ENCODE measurements at regions not wholly inside any gene's neighbourhood (a gene's known extent, or its start where the extent isn't known, plus 50 kb on each side); places are given as distances from the start of the nearest gene placed in this dataset.

DNA sequence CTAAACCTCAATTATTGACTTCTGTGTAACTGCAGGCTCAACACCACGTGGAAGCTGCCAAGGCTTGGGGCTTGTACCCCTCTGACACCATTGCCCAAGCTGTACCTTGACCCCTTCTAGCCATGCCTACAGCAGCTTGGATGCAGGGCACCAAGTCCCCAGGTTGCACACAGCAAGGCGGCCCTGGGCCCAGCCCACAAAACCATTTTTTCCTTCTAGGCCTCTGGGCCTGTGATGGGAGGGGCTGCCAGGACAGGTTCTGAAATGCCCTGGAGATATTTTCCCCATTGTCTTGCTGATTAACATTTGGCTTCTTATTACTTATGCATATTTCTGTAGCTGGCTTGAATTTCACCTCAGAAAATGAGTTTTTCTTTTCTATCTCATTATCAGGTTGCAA, 610.0 kb upstream of the LRRN3 start:
- DNase-seq: no peak
- H3K9me3 ChIP-seq (ENCODE audit: control insufficient read depth in 2 of 3, insufficient read depth in 1 of 3, low read length in 3 of 3): peaks cover 0 to 7% (median 0%) of the 10 kb centered on the region in 3 donors
- intact Hi-C loops (cut with DNase I): no loop called here
- H3K4me3 ChIP-seq (ENCODE audit: low read length in 3 of 3): no peak overlapping the region
- no peaks in the 10 kb centered on the region for H3K27me3 ChIP-seq (ENCODE audit: control insufficient read depth, insufficient read depth, low read length)
- TF ChIP-seq, protein P1, sequence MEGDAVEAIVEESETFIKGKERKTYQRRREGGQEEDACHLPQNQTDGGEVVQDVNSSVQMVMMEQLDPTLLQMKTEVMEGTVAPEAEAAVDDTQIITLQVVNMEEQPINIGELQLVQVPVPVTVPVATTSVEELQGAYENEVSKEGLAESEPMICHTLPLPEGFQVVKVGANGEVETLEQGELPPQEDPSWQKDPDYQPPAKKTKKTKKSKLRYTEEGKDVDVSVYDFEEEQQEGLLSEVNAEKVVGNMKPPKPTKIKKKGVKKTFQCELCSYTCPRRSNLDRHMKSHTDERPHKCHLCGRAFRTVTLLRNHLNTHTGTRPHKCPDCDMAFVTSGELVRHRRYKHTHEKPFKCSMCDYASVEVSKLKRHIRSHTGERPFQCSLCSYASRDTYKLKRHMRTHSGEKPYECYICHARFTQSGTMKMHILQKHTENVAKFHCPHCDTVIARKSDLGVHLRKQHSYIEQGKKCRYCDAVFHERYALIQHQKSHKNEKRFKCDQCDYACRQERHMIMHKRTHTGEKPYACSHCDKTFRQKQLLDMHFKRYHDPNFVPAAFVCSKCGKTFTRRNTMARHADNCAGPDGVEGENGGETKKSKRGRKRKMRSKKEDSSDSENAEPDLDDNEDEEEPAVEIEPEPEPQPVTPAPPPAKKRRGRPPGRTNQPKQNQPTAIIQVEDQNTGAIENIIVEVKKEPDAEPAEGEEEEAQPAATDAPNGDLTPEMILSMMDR (IDR thresholded peaks at IDR 0.05; ENCODE audit: borderline replicate concordance, extremely low read depth, insufficient read depth): no peak
- no peaks in the 10 kb centered on the region for H3K36me3 ChIP-seq (ENCODE audit: control insufficient read depth in 2 of 3, insufficient read depth in 3 of 3, low read length in 3 of 3)
- H3K27ac ChIP-seq (ENCODE audit: low read depth in 2 of 2, low read length in 2 of 2): no peak overlapping the region
- H3K4me1 ChIP-seq (ENCODE audit: control insufficient read depth in 2 of 3, insufficient read depth in 2 of 3, low read depth in 1 of 3, low read length in 3 of 3): no peaks in the 10 kb centered on the region
- H3K9ac ChIP-seq (ENCODE audit: low read length in 3 of 3): no peak overlapping the region
- FAIRE-seq: no peak

DNA sequence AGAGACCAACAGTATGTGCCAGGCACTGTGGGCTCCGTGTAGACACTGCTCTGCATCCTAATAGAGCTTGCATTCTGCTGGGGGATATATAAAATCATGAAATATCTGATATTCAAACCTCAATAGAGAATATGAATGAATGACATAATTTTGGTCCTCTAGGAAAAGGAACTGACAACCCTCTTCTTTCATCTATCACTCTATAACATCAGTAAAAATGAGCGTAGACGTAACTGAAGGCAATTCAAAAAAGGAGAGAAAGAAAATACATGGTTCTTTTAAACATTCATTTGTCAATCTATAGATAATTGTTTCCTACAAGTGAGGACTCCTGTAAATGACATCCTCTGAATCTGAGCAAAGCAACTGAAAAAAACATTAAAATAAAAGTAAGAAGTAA, 607.4 kb upstream of the LRRN3 start:
- intact Hi-C loops (cut with DNase I): no loop called here
- H3K4me3 ChIP-seq (ENCODE audit: low read length in 3 of 3): no peak overlapping the region
- H3K27me3 ChIP-seq (ENCODE audit: control insufficient read depth, insufficient read depth, low read length): no peaks in the 10 kb centered on the region
- no peak overlapping the region for H3K9ac ChIP-seq (ENCODE audit: low read length in 3 of 3)
- H3K4me1 ChIP-seq (ENCODE audit: control insufficient read depth in 2 of 3, insufficient read depth in 2 of 3, low read depth in 1 of 3, low read length in 3 of 3): no peaks in the 10 kb centered on the region
- peaks cover 0 to 7% (median 0%) of the 10 kb centered on the region in 3 donors for H3K9me3 ChIP-seq (ENCODE audit: control insufficient read depth in 2 of 3, insufficient read depth in 1 of 3, low read length in 3 of 3)
- no peak overlapping the region for H3K27ac ChIP-seq (ENCODE audit: low read depth in 2 of 2, low read length in 2 of 2)
- no peaks in the 10 kb centered on the region for H3K36me3 ChIP-seq (ENCODE audit: control insufficient read depth in 2 of 3, insufficient read depth in 3 of 3, low read length in 3 of 3)
- TF ChIP-seq, protein P1 (IDR thresholded peaks at IDR 0.05; ENCODE audit: borderline replicate concordance, extremely low read depth, insufficient read depth): no peak
- no peak for DNase-seq
- no peak for FAIRE-seq

DNA sequence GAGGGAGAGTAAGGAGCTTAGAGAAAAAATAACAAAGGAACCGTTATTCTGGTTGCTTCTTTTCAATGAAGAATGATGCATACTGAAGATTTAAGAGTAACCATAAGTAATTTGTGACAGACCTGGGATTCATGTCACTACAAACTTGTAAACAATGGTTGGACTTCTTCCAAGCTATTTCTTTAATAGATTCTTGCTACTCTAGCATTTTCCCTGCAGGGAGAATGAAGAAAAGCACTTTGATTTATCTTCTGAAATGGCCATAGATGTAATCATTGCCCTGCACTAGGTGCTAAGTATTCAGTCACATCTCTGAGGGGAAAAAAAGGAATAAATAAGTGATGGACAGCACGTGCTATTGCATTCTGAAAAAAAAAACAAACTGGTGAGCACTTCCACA, 606.6 kb upstream of the LRRN3 start:
- no peak for FAIRE-seq

More for the DNA sequence above, 606.6 kb upstream of the LRRN3 start:
- Histone ChIP-seq H3K27me3 (ENCODE audit: control insufficient read depth, insufficient read depth, low read length) (no peaks in the 10 kb centered on the region), H3K36me3 (ENCODE audit: control insufficient read depth in 2 of 3, insufficient read depth in 3 of 3, low read length in 3 of 3) (no peaks in the 10 kb centered on the region), H3K9me3 (ENCODE audit: control insufficient read depth in 2 of 3, insufficient read depth in 1 of 3, low read length in 3 of 3) (peaks cover 0 to 4% (median 0%) of the 10 kb centered on the region in 3 donors), H3K9ac (ENCODE audit: low read length in 3 of 3) (no peak overlapping the region), H3K4me3 (ENCODE audit: low read length in 3 of 3) (no peak overlapping the region), H3K4me1 (ENCODE audit: control insufficient read depth in 2 of 3, insufficient read depth in 2 of 3, low read depth in 1 of 3, low read length in 3 of 3) (no peaks in the 10 kb centered on the region), H3K27ac (ENCODE audit: low read depth in 2 of 2, low read length in 2 of 2) (no peak overlapping the region)
- TF ChIP-seq, protein P1 (IDR thresholded peaks at IDR 0.05; ENCODE audit: borderline replicate concordance, extremely low read depth, insufficient read depth): no peak
- DNase-seq: no peak
- intact Hi-C loops (cut with DNase I): no loop called here
